HUES64 (cell line): ENCODE measurements at regions not wholly inside any gene's neighbourhood (a gene's known extent, or its start where the extent isn't known, plus 50 kb on each side); places are given as distances from the start of the nearest gene placed in this dataset.

ENCODE experiments used
- H3K27ac ChIP-seq: 2 replicates; pipeline ENCODE4 v1.7.0; 2013; ENCODE audit warnings: low read depth, low read length, inconsistent platforms
- H3K27me3 ChIP-seq: 2 replicates; pipeline ENCODE4 v1.6.1; 2013; ENCODE audit warnings: mild to moderate bottlenecking, low read length; ENCODE audit not compliant: insufficient read depth
- H3K36me3 ChIP-seq: 2 replicates; pipeline ENCODE4 v1.6.1; 2013; ENCODE audit warnings: mild to moderate bottlenecking, low read length; ENCODE audit not compliant: insufficient read depth
- H3K4me1 ChIP-seq: 2 replicates; pipeline ENCODE4 v1.6.1; 2013; ENCODE audit warnings: mild to moderate bottlenecking, low read length, moderate library complexity; ENCODE audit not compliant: insufficient read depth
- H3K4me3 ChIP-seq: 2 replicates; pipeline ENCODE4 v1.5.1; 2013; ENCODE audit warnings: mild to moderate bottlenecking, low read length, moderate library complexity
- H3K9ac ChIP-seq: 2 replicates; pipeline ENCODE4 v1.6.1; 2013; ENCODE audit warnings: mild to moderate bottlenecking, low read depth, low read length
- H3K9me3 ChIP-seq: 2 replicates; pipeline ENCODE4 v1.6.1; 2013; ENCODE audit warnings: low read depth, low read length; ENCODE audit not compliant: insufficient read depth
- WGBS: fragments of 150-250, 120-280 bp; methylation state at CpG from one replicate; pipeline ENCODE4 v1.1.7; 2013; ENCODE audit warnings: missing lambda C conversion rate; 5-methylcytosine and 5-hydroxymethylcytosine counted together

GRCh38 chr2:145049475-145049874 lies 529.6 kb upstream of the ZEB2 start:
- Histone ChIP-seq H3K4me3 (no peak overlapping the region), H3K9ac (no peak overlapping the region), H3K27me3 (no peaks in the 10 kb centered on the region), H3K9me3 (no peaks in the 10 kb centered on the region), H3K4me1 (no peaks in the 10 kb centered on the region), H3K27ac (no peak overlapping the region), H3K36me3 (no peaks in the 10 kb centered on the region)
- 87% methylated on average over 3 of the region's 3 CpGs for WGBS

GRCh38 chr2:145047554-145047953 lies 527.6 kb upstream of the ZEB2 start:
- no peaks in the 10 kb centered on the region for H3K27me3 ChIP-seq
- H3K9me3 ChIP-seq: no peaks in the 10 kb centered on the region
- no peaks in the 10 kb centered on the region for H3K4me1 ChIP-seq
- H3K4me3 ChIP-seq: no peak overlapping the region
- WGBS: no CpG with 5 or more reads among the region's 1 CpG
- no peak overlapping the region for H3K27ac ChIP-seq
- no peak overlapping the region for H3K9ac ChIP-seq
- no peaks in the 10 kb centered on the region for H3K36me3 ChIP-seq

GRCh38 chr2:145044491-145044890 lies 524.6 kb upstream of the ZEB2 start:
- no peaks in the 10 kb centered on the region for H3K27me3 ChIP-seq
- no peaks in the 10 kb centered on the region for H3K36me3 ChIP-seq
- peaks cover under 1% of the 10 kb centered on the region; the same call in 1 of the 2 replicates for H3K4me1 ChIP-seq
- no peak overlapping the region for H3K27ac ChIP-seq
- no peak overlapping the region for H3K9ac ChIP-seq
- no peaks in the 10 kb centered on the region for H3K9me3 ChIP-seq
- H3K4me3 ChIP-seq: no peak overlapping the region

GRCh38 chr2:145043399-145043834 lies 523.5 kb upstream of the ZEB2 start:
- Histone ChIP-seq H3K27me3 (no peaks in the 10 kb centered on the region), H3K4me1 (peaks cover 4% of the 10 kb centered on the region; the same call in 1 of the 2 replicates), H3K9me3 (no peaks in the 10 kb centered on the region), H3K27ac (no peak overlapping the region), H3K36me3 (no peaks in the 10 kb centered on the region), H3K9ac (no peak overlapping the region), H3K4me3 (no peak overlapping the region)
- 87% methylated on average over 6 of the region's 6 CpGs for WGBS

GRCh38 chr2:145041706-145042105 lies 521.8 kb upstream of the ZEB2 start:
- Histone ChIP-seq H3K27me3 (no peaks in the 10 kb centered on the region), H3K27ac (no peak overlapping the region), H3K9me3 (no peaks in the 10 kb centered on the region), H3K9ac (no peak overlapping the region), H3K4me1 (peaks cover 4% of the 10 kb centered on the region; the same call in 1 of the 2 replicates), H3K36me3 (no peaks in the 10 kb centered on the region), H3K4me3 (no peak overlapping the region)

GRCh38 chr2:145040433-145040832 lies 520.5 kb upstream of the ZEB2 start:
- no peak overlapping the region for H3K27ac ChIP-seq
- no peaks in the 10 kb centered on the region for H3K27me3 ChIP-seq

GRCh38 chr2:145038041-145038525 lies 518.2 kb upstream of the ZEB2 start:
- Histone ChIP-seq H3K9ac (no peak overlapping the region), H3K4me3 (no peak overlapping the region), H3K4me1 (peaks cover 4% of the 10 kb centered on the region; the same call in 1 of the 2 replicates), H3K9me3 (no peaks in the 10 kb centered on the region), H3K27me3 (no peaks in the 10 kb centered on the region), H3K36me3 (no peaks in the 10 kb centered on the region), H3K27ac (no peak overlapping the region)
- WGBS: 84% methylated on average over 6 of the region's 6 CpGs

More at GRCh38 chr2:145040433-145040832, 520.5 kb upstream of the ZEB2 start:
- Histone ChIP-seq H3K9ac (no peak overlapping the region), H3K9me3 (no peaks in the 10 kb centered on the region), H3K4me3 (no peak overlapping the region), H3K36me3 (no peaks in the 10 kb centered on the region), H3K4me1 (peaks cover 4% of the 10 kb centered on the region; the same call in 1 of the 2 replicates)
- WGBS: 96% methylated on average over 1 of the region's 1 CpG

- Histone ChIP-seq H3K4me1 (peaks cover 4% of the 10 kb centered on the region; the same call in 1 of the 2 replicates), H3K4me3 (no peak overlapping the region), H3K9me3 (no peaks in the 10 kb centered on the region), H3K27me3 (no peaks in the 10 kb centered on the region), H3K36me3 (no peaks in the 10 kb centered on the region), H3K9ac (no peak overlapping the region), H3K27ac (no peak overlapping the region)
- WGBS: 92% methylated on average over 6 of the region's 6 CpGs
These were observed 516.6 kb upstream of the ZEB2 start for GRCh38 chr2:145036421-145037011.

GRCh38 chr2:145034511-145034910 lies 514.6 kb upstream of the ZEB2 start:
- H3K4me1 ChIP-seq: peaks cover 4% of the 10 kb centered on the region; the same call in 1 of the 2 replicates
- H3K9me3 ChIP-seq: no peaks in the 10 kb centered on the region
- WGBS: 100% methylated on average over 1 of the region's 1 CpG
- no peaks in the 10 kb centered on the region for H3K36me3 ChIP-seq
- no peak overlapping the region for H3K9ac ChIP-seq
- no peak overlapping the region for H3K27ac ChIP-seq
- H3K4me3 ChIP-seq: no peak overlapping the region
- H3K27me3 ChIP-seq: no peaks in the 10 kb centered on the region

GRCh38 chr2:145033438-145033837 lies 513.5 kb upstream of the ZEB2 start:
- Histone ChIP-seq H3K27me3 (no peaks in the 10 kb centered on the region), H3K36me3 (no peaks in the 10 kb centered on the region), H3K4me1 (no peaks in the 10 kb centered on the region), H3K27ac (no peak overlapping the region), H3K9me3 (no peaks in the 10 kb centered on the region), H3K9ac (no peak overlapping the region), H3K4me3 (no peak overlapping the region)
- 94% methylated on average over 1 of the region's 1 CpG for WGBS

GRCh38 chr2:145032791-145033190 lies 512.9 kb upstream of the ZEB2 start:
- H3K27me3 ChIP-seq: no peaks in the 10 kb centered on the region
- H3K9me3 ChIP-seq: no peaks in the 10 kb centered on the region
- no peak overlapping the region for H3K9ac ChIP-seq
- no peaks in the 10 kb centered on the region for H3K4me1 ChIP-seq
- no peak overlapping the region for H3K27ac ChIP-seq
- no peak overlapping the region for H3K4me3 ChIP-seq
- no peaks in the 10 kb centered on the region for H3K36me3 ChIP-seq
- WGBS: 93% methylated on average over 2 of the region's 2 CpGs

- H3K27ac ChIP-seq: no peak overlapping the region
These were observed 510.0 kb upstream of the ZEB2 start for GRCh38 chr2:145029873-145030272.

More at GRCh38 chr2:145029873-145030272, 510.0 kb upstream of the ZEB2 start:
- Histone ChIP-seq H3K4me3 (no peak overlapping the region), H3K4me1 (no peaks in the 10 kb centered on the region), H3K36me3 (no peaks in the 10 kb centered on the region), H3K9me3 (no peaks in the 10 kb centered on the region), H3K27me3 (no peaks in the 10 kb centered on the region), H3K9ac (no peak overlapping the region)
- 93% methylated on average over 3 of the region's 3 CpGs for WGBS
